ENCODE measurements at regions not wholly inside any gene's neighbourhood (a gene's known extent, or its start where the extent isn't known, plus 50 kb on each side); places are given as distances from the start of the nearest gene placed in this dataset.

DNA sequence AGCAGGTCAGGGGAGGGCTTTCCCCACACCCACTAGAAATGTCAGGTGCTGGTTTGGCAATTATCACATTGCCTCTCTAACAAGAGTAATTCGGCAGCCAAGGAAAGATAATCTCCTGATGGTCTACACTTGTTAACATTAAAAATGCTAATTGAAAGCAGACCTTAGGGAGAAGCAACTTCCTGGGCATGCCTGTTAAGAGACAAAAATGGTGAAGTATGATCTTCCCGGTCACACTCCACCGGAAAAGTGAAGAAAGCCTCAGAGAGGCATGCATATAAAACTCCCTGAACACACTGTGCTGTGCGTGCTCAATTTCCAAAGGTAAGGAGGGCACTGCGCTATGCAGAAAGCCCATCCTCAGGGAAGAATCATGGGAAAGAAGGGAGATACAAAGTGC lies 244.3 kb downstream of the FAM170A start:
- Histone ChIP-seq H3K9ac (ENCODE audit: low read depth in 1 of 2, low read length in 2 of 2) (no peak overlapping the region), H3K27me3 (ENCODE audit: control insufficient read depth in 1 of 2, insufficient read depth in 2 of 2, low read length in 2 of 2) (no peaks in the 10 kb centered on the region), H3K4me1 (ENCODE audit: control insufficient read depth in 1 of 2, insufficient read depth in 2 of 2, low read length in 2 of 2) (no peaks in the 10 kb centered on the region), H3K4me3 (ENCODE audit: low read depth in 1 of 2, low read length in 2 of 2) (no peak overlapping the region), H3K27ac (ENCODE audit: low read depth, low read length) (no peak overlapping the region), H3K9me3 (ENCODE audit: control insufficient read depth in 1 of 2, low read length in 2 of 2) (no peaks in the 10 kb centered on the region), H3K36me3 (ENCODE audit: control insufficient read depth in 1 of 2, insufficient read depth in 2 of 2, low read length in 2 of 2) (no peaks in the 10 kb centered on the region)

DNA sequence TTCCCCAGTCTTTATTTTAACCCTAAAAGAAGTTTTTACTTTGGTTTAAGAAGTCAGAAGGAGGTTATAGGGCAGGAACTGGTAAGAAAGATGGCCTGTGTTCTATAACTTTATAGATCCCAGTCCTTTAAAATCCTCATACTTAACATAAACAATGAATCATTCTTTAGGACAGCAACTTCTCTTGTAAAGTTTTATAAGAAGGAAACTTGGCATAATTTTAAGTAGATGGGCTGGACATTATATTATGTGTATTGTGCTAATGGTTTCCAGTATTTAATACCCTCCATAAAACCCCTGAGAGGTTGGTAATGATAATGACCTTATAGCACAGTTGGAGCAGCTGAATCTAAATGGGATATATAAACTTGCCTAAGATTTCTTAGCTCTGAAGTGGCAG lies 247.2 kb downstream of the FAM170A start:
- Histone ChIP-seq H3K4me1 (ENCODE audit: control insufficient read depth in 1 of 2, insufficient read depth in 2 of 2, low read length in 2 of 2) (no peaks in the 10 kb centered on the region), H3K9me3 (ENCODE audit: control insufficient read depth in 1 of 2, low read length in 2 of 2) (no peaks in the 10 kb centered on the region), H3K27ac (ENCODE audit: low read depth, low read length) (no peak overlapping the region), H3K4me3 (ENCODE audit: low read depth in 1 of 2, low read length in 2 of 2) (no peak overlapping the region), H3K36me3 (ENCODE audit: control insufficient read depth in 1 of 2, insufficient read depth in 2 of 2, low read length in 2 of 2) (no peaks in the 10 kb centered on the region), H3K27me3 (ENCODE audit: control insufficient read depth in 1 of 2, insufficient read depth in 2 of 2, low read length in 2 of 2) (no peaks in the 10 kb centered on the region), H3K9ac (ENCODE audit: low read depth in 1 of 2, low read length in 2 of 2) (no peak overlapping the region)

DNA sequence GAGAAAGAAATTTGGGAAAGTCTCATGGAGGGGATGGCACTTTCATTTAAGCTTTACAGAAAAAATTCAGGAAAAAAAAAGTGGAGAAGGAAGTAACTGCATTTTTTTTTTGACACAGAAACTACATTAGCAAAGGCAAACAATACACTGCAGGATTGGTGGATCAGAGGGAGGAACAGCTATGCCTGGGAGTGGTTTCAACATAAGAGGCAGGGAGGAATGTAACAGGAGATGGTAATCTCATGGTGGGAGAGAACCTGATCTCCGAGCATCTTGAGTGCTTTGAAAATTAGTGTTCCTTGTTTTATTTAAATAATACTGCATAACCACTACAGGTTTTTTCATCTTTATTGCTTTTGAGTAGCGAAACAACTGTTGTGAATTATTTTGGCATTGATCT lies 249.4 kb downstream of the FAM170A start:
- Histone ChIP-seq H3K4me1 (ENCODE audit: control insufficient read depth in 1 of 2, insufficient read depth in 2 of 2, low read length in 2 of 2) (no peaks in the 10 kb centered on the region), H3K27me3 (ENCODE audit: control insufficient read depth in 1 of 2, insufficient read depth in 2 of 2, low read length in 2 of 2) (no peaks in the 10 kb centered on the region), H3K36me3 (ENCODE audit: control insufficient read depth in 1 of 2, insufficient read depth in 2 of 2, low read length in 2 of 2) (no peaks in the 10 kb centered on the region), H3K9ac (ENCODE audit: low read depth in 1 of 2, low read length in 2 of 2) (no peak overlapping the region), H3K27ac (ENCODE audit: low read depth, low read length) (no peak overlapping the region), H3K9me3 (ENCODE audit: control insufficient read depth in 1 of 2, low read length in 2 of 2) (no peaks in the 10 kb centered on the region), H3K4me3 (ENCODE audit: low read depth in 1 of 2, low read length in 2 of 2) (no peak overlapping the region)

DNA sequence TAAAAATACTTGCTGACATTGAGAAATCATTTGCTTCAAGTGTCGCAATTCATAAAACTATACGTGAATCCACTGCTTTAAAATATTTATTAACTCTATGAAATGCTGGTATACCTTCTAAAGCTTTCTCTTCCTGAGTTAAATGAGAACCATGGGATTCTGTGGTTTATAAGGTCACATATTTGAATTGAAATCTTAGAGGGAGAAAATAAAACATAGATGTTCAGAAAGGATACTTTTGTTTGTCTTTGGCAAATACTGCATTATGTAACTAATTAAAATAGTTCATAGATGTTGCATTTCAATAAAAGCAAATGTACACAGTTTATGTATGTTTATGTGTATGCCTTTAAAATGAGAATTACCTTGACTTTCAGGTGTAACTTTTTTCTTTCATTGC lies 250.1 kb downstream of the FAM170A start:
- Histone ChIP-seq H3K36me3 (ENCODE audit: control insufficient read depth in 1 of 2, insufficient read depth in 2 of 2, low read length in 2 of 2) (no peaks in the 10 kb centered on the region), H3K9ac (ENCODE audit: low read depth in 1 of 2, low read length in 2 of 2) (no peak overlapping the region), H3K4me3 (ENCODE audit: low read depth in 1 of 2, low read length in 2 of 2) (no peak overlapping the region), H3K27ac (ENCODE audit: low read depth, low read length) (no peak overlapping the region), H3K4me1 (ENCODE audit: control insufficient read depth in 1 of 2, insufficient read depth in 2 of 2, low read length in 2 of 2) (no peaks in the 10 kb centered on the region), H3K9me3 (ENCODE audit: control insufficient read depth in 1 of 2, low read length in 2 of 2) (no peaks in the 10 kb centered on the region), H3K27me3 (ENCODE audit: control insufficient read depth in 1 of 2, insufficient read depth in 2 of 2, low read length in 2 of 2) (no peaks in the 10 kb centered on the region)

DNA sequence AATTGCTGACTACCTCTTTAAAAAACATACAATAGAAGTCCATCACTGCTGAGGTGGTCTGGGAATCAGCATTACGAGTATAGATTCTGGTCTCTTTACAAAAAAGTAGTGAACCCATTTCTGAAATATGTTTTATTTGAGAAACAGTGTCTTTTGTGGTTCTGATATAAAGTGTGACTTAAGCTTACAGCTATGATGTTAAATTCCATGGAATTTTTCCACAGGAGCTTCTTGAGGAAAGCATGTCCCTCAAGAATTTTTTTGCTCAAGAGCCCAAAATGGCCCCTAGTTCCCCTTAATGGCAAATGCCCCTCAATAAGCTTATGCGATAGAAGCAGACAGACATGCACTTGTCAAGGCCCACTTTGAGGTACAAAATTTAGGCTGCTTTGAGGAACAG lies 265.7 kb downstream of the FAM170A start:
- H3K9ac ChIP-seq (ENCODE audit: low read depth in 1 of 2, low read length in 2 of 2), result no peak overlapping the region
- no peaks in the 10 kb centered on the region for H3K4me1 ChIP-seq (ENCODE audit: control insufficient read depth in 1 of 2, insufficient read depth in 2 of 2, low read length in 2 of 2)
- no peaks in the 10 kb centered on the region for H3K27me3 ChIP-seq (ENCODE audit: control insufficient read depth in 1 of 2, insufficient read depth in 2 of 2, low read length in 2 of 2)
- H3K36me3 ChIP-seq (ENCODE audit: control insufficient read depth in 1 of 2, insufficient read depth in 2 of 2, low read length in 2 of 2), result no peaks in the 10 kb centered on the region
- H3K4me3 ChIP-seq (ENCODE audit: low read depth in 1 of 2, low read length in 2 of 2), result no peak overlapping the region
- no peaks in the 10 kb centered on the region for H3K9me3 ChIP-seq (ENCODE audit: control insufficient read depth in 1 of 2, low read length in 2 of 2)
- H3K27ac ChIP-seq (ENCODE audit: low read depth, low read length), result no peak overlapping the region

DNA sequence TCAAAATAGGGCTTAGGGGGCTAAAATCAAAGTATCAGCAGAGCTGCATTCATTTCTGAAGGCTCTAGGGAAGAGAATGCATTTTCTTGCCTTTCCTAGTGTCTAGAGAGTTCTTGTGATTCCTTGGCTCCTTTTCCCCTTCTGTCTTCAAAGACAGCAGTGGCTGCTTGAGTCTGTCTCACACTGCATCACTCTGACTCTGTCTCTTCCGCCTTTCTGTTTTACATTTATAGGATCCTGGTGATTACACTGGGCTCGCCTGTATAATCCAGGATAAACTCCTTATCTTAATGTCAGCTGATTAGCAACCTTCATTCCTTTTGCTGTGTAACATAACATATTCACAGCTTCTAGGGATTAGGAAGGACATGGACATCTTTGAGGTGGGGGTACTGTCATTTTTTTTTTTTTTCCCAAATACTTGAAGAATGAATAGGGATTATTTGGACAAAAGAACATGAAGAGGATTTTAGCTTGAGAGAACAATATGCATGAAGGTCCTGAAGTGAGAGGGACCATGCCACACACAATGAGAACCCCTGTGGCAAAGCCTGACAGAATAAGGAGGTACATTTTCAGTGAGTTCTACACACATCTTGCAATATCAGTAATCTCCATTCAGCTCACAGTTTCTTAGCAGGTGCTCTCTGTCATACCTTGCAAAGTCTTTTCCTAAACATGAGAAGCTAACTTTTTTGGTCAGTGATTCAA lies 267.6 kb downstream of the FAM170A start:
- no peaks in the 10 kb centered on the region for H3K27me3 ChIP-seq (ENCODE audit: control insufficient read depth in 1 of 2, insufficient read depth in 2 of 2, low read length in 2 of 2)
- H3K4me3 ChIP-seq (ENCODE audit: low read depth in 1 of 2, low read length in 2 of 2), result no peak overlapping the region
- H3K9ac ChIP-seq (ENCODE audit: low read depth in 1 of 2, low read length in 2 of 2), result no peak overlapping the region
- no peak overlapping the region for H3K27ac ChIP-seq (ENCODE audit: low read depth, low read length)
- H3K36me3 ChIP-seq (ENCODE audit: control insufficient read depth in 1 of 2, insufficient read depth in 2 of 2, low read length in 2 of 2), result no peaks in the 10 kb centered on the region
- H3K9me3 ChIP-seq (ENCODE audit: control insufficient read depth in 1 of 2, low read length in 2 of 2), result no peaks in the 10 kb centered on the region
- no peaks in the 10 kb centered on the region for H3K4me1 ChIP-seq (ENCODE audit: control insufficient read depth in 1 of 2, insufficient read depth in 2 of 2, low read length in 2 of 2)

DNA sequence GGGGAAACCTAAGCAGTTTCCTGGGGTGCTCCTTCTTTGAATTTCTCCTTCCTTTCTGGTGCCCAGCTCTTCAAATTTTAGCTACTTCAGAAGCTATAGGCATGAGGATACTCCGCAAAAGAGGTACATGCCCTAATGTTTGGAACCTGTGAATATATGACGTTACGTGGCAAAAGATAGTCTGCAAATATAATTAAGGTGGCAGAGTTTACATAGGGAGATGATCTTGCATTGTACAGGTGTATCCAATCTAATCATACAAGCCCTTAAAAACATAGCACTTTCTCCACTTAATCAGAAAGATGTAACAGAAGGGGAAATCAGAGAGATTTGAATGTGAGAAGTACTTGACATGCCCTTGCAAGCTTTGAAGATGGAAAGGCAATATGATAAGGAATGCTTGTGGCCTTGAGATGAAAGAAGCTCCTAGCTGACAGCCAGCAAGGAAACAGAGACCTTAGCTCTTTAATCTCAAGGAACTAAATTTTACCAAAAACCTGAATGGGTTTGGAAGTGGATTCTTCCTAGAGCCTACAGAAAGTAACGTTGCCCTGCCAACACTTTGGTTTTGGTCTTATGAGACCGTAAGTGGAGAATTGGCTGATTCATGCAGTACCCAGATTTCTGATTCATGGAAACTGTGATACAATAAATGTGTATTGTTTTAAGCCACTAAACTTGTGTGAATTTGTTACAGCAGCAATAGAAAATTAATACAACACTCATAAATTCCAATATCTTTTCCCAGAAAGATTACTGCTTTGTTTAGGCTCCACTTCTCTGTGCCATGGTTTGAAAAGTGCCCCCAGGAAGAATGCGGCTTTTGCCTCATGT lies 268.4 kb downstream of the FAM170A start:
- H3K9ac ChIP-seq (ENCODE audit: low read depth in 1 of 2, low read length in 2 of 2), result no peak overlapping the region
- H3K27ac ChIP-seq (ENCODE audit: low read depth, low read length), result no peak overlapping the region
- no peaks in the 10 kb centered on the region for H3K4me1 ChIP-seq (ENCODE audit: control insufficient read depth in 1 of 2, insufficient read depth in 2 of 2, low read length in 2 of 2)
- H3K4me3 ChIP-seq (ENCODE audit: low read depth in 1 of 2, low read length in 2 of 2), result no peak overlapping the region
- H3K36me3 ChIP-seq (ENCODE audit: control insufficient read depth in 1 of 2, insufficient read depth in 2 of 2, low read length in 2 of 2), result no peaks in the 10 kb centered on the region
- no peaks in the 10 kb centered on the region for H3K9me3 ChIP-seq (ENCODE audit: control insufficient read depth in 1 of 2, low read length in 2 of 2)
- no peaks in the 10 kb centered on the region for H3K27me3 ChIP-seq (ENCODE audit: control insufficient read depth in 1 of 2, insufficient read depth in 2 of 2, low read length in 2 of 2)

DNA sequence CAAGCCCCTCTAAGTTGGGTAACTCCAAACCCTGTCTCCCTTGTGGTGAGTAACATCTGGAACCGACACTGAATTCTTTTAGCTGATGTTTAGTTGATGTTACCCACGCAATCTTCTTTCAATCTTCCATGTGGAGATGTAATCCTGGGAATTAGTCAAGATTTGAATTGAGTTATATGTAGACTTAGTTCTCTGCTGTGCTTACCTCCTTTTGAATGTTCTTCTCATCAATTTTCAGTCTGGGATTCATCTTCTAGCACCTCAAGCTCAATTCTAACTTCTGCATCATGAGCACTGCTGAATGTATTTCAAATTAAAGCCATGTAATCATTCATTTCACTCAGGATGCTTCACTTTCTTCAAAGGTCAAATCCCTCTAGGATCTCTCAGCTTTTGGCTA lies 270.6 kb downstream of the FAM170A start:
- H3K9ac ChIP-seq (ENCODE audit: low read depth in 1 of 2, low read length in 2 of 2), result no peak overlapping the region
- H3K4me3 ChIP-seq (ENCODE audit: low read depth in 1 of 2, low read length in 2 of 2), result no peak overlapping the region
- H3K36me3 ChIP-seq (ENCODE audit: control insufficient read depth in 1 of 2, insufficient read depth in 2 of 2, low read length in 2 of 2), result no peaks in the 10 kb centered on the region
- no peaks in the 10 kb centered on the region for H3K27me3 ChIP-seq (ENCODE audit: control insufficient read depth in 1 of 2, insufficient read depth in 2 of 2, low read length in 2 of 2)
- no peak overlapping the region for H3K27ac ChIP-seq (ENCODE audit: low read depth, low read length)
- no peaks in the 10 kb centered on the region for H3K9me3 ChIP-seq (ENCODE audit: control insufficient read depth in 1 of 2, low read length in 2 of 2)
- no peaks in the 10 kb centered on the region for H3K4me1 ChIP-seq (ENCODE audit: control insufficient read depth in 1 of 2, insufficient read depth in 2 of 2, low read length in 2 of 2)

DNA sequence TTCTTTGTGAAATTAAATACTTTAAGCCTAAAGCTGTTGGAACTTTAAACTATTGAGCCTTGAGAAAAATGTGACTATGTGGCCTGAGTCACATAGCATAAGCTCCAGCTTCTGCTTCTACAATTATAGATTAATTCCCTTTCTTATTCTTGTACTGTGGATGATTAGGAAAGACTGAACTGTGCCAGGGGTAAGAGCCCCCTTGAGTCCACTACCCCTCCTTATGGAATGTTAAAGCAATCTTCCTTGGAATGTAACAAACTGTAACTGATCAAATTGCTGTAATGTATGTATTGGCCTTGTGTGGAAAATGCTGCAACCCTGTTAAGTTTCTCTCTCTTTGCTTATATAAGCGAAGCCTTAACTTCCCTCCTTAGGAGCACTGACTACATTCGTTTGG lies 273.2 kb downstream of the FAM170A start:
- Histone ChIP-seq H3K4me3 (ENCODE audit: low read depth in 1 of 2, low read length in 2 of 2) (no peak overlapping the region), H3K4me1 (ENCODE audit: control insufficient read depth in 1 of 2, insufficient read depth in 2 of 2, low read length in 2 of 2) (no peaks in the 10 kb centered on the region), H3K27me3 (ENCODE audit: control insufficient read depth in 1 of 2, insufficient read depth in 2 of 2, low read length in 2 of 2) (no peaks in the 10 kb centered on the region), H3K36me3 (ENCODE audit: control insufficient read depth in 1 of 2, insufficient read depth in 2 of 2, low read length in 2 of 2) (no peaks in the 10 kb centered on the region), H3K27ac (ENCODE audit: low read depth, low read length) (no peak overlapping the region), H3K9me3 (ENCODE audit: control insufficient read depth in 1 of 2, low read length in 2 of 2) (no peaks in the 10 kb centered on the region), H3K9ac (ENCODE audit: low read depth in 1 of 2, low read length in 2 of 2) (no peak overlapping the region)

DNA sequence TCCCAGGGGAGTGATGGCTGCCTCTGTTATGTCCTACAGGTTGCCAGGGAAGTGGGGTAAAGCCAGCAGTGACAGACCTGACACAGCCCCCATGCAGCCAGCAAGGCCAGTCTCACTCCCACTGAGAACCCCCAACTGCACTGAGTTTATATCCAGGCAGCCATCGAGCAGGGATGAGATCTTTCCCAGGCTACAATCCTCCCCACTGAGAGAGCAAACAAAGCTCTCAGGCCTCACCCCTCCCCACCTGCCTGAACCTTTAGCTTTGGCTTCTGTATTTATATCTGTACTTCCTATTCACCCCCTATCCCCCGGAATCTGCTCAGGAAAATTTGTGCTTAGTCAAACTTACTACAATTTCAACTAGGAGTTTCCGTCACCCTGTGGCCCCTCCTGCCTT lies 284.1 kb downstream of the FAM170A start:
- Histone ChIP-seq H3K4me1 (ENCODE audit: control insufficient read depth in 1 of 2, insufficient read depth in 2 of 2, low read length in 2 of 2) (no peaks in the 10 kb centered on the region), H3K4me3 (ENCODE audit: low read depth in 1 of 2, low read length in 2 of 2) (no peak overlapping the region), H3K27me3 (ENCODE audit: control insufficient read depth in 1 of 2, insufficient read depth in 2 of 2, low read length in 2 of 2) (no peaks in the 10 kb centered on the region), H3K9me3 (ENCODE audit: control insufficient read depth in 1 of 2, low read length in 2 of 2) (no peaks in the 10 kb centered on the region), H3K36me3 (ENCODE audit: control insufficient read depth in 1 of 2, insufficient read depth in 2 of 2, low read length in 2 of 2) (no peaks in the 10 kb centered on the region), H3K27ac (ENCODE audit: low read depth, low read length) (no peak overlapping the region), H3K9ac (ENCODE audit: low read depth in 1 of 2, low read length in 2 of 2) (no peak overlapping the region)
